22Rv1 (cell line): ENCODE measurements at regions not wholly inside any gene's neighbourhood (a gene's known extent, or its start where the extent isn't known, plus 50 kb on each side); places are given as distances from the start of the nearest gene placed in this dataset.

Experiments
- ZFX ChIP-seq: fragments of 450-650 bp; IDR thresholded peaks from 2 replicates; pipeline ENCODE4 v1.6.1; 2017; ENCODE audit warnings: antibody characterized with exemption, borderline replicate concordance
- TF ChIP-seq, protein P1 (sequence below): fragments of 450-650 bp; IDR thresholded peaks from 2 replicates; pipeline ENCODE4 v1.5.1; 2017; ENCODE audit warnings: mild to moderate bottlenecking

DNA sequence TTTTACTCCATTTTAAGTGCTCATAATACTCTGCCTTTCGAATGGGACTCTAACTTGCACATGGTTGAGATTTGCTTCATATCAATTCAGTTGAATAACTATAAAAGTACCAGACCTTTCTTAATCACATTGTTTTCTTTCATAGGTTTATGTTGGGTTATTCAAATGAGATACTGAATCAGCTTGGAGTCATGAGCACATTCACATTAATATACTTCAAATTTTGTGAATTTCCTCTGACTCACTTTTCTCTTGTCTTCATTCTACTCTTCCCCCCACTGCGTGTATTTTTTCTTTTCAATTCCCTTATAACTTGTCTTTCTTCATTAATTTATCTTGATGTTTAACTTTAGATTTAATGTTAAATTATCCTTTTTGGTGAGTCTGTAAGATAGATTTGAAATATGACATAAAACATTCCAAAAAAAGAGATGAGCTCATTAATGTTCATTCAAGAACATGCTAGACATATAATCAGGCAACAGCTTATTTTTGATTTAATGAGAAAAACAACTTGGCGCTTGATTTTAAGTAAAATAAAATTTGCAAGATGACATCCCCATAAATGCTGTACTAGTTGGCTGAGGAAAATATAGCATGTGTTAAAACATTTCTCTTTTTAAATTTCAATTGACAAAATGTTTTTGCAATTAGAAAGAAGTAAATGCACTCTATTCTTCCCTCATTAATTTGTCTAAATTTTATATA lies 736.0 kb downstream of the CD109 start:
- TF ChIP-seq, protein P1, sequence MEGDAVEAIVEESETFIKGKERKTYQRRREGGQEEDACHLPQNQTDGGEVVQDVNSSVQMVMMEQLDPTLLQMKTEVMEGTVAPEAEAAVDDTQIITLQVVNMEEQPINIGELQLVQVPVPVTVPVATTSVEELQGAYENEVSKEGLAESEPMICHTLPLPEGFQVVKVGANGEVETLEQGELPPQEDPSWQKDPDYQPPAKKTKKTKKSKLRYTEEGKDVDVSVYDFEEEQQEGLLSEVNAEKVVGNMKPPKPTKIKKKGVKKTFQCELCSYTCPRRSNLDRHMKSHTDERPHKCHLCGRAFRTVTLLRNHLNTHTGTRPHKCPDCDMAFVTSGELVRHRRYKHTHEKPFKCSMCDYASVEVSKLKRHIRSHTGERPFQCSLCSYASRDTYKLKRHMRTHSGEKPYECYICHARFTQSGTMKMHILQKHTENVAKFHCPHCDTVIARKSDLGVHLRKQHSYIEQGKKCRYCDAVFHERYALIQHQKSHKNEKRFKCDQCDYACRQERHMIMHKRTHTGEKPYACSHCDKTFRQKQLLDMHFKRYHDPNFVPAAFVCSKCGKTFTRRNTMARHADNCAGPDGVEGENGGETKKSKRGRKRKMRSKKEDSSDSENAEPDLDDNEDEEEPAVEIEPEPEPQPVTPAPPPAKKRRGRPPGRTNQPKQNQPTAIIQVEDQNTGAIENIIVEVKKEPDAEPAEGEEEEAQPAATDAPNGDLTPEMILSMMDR, result no peak
- no peak for TF ChIP-seq ZFX
